HAP-1 (cell line): ENCODE measurements at regions not wholly inside any gene's neighbourhood (a gene's known extent, or its start where the extent isn't known, plus 50 kb on each side); places are given as distances from the start of the nearest gene placed in this dataset.
A peak's percentile ranks its signal among the peaks of the same experiment; 100 is the strongest.

Experiments
- DNase-seq, 2 experiments: peaks; one replicate each; pipeline ENCODE4 v3.0.0-alpha.2; 2016 to 2020; ENCODE audit warnings: low spot score in 2 of 2
- H3K27me3 ChIP-seq: fragments of 250-450 bp; sonication (Bioruptor Pico); 2 replicates; pipeline ENCODE4 v1.5.1; 2020; ENCODE audit warnings: low read depth, mild to moderate bottlenecking, moderate library complexity
- H3K36me3 ChIP-seq: fragments of 250-450 bp; sonication (Bioruptor Pico); replicated peaks from 2 replicates; pipeline ENCODE4 v1.5.1; 2020; ENCODE audit warnings: mild to moderate bottlenecking
- H3K4me1 ChIP-seq: fragments of 250-450 bp; sonication (Bioruptor Pico); 2 replicates; pipeline ENCODE4 v1.5.1; 2020; ENCODE audit warnings: mild to moderate bottlenecking
- H3K4me3 ChIP-seq: fragments of 250-450 bp; sonication (Bioruptor Pico); 2 replicates; pipeline ENCODE4 v1.5.1; 2020; ENCODE audit warnings: mild to moderate bottlenecking, moderate library complexity
- H3K9me3 ChIP-seq: fragments of 250-450 bp; sonication (Bioruptor Pico); 2 replicates; pipeline ENCODE4 v1.5.1; 2020; ENCODE audit warnings: mild to moderate bottlenecking, moderate library complexity
- in situ Hi-C: fragments of 300-500 bp; cut with MboI; formaldehyde crosslinking; loops from 3 replicates; pipeline ENCODE4 v1.14.3; 2020; ENCODE audit warnings: low sequenced_read_pairs, inconsistent platforms, mixed read lengths

- no peaks in the 10 kb centered on the region for H3K36me3 ChIP-seq
- no peak for DNase-seq
- H3K27me3 ChIP-seq, result no peaks in the 10 kb centered on the region
- H3K9me3 ChIP-seq, result no peaks in the 10 kb centered on the region
- no peaks in the 10 kb centered on the region for H3K4me1 ChIP-seq
- no peak overlapping the region for H3K4me3 ChIP-seq
- in situ Hi-C loops, result no loop called here
Measured at GRCh38 chr1:57512386-57512785, 88.5 kb upstream of the DAB1 start.

GRCh38 chr1:57506941-57507340, 83.1 kb upstream of the DAB1 start:
- in situ Hi-C loops, result no loop called here
- DNase-seq, result no peak
- Histone ChIP-seq H3K4me3 (no peak overlapping the region), H3K27me3 (no peaks in the 10 kb centered on the region), H3K9me3 (no peaks in the 10 kb centered on the region), H3K36me3 (no peaks in the 10 kb centered on the region), H3K4me1 (no peaks in the 10 kb centered on the region)

GRCh38 chr1:57503337-57503736, 79.5 kb upstream of the DAB1 start:
- no peak for DNase-seq
- Histone ChIP-seq H3K9me3 (no peaks in the 10 kb centered on the region), H3K4me3 (no peak overlapping the region), H3K4me1 (no peaks in the 10 kb centered on the region), H3K36me3 (no peaks in the 10 kb centered on the region), H3K27me3 (no peaks in the 10 kb centered on the region)
- in situ Hi-C loops, result no loop called here

GRCh38 chr1:57500136-57500830, 76.4 kb upstream of the DAB1 start:
- Histone ChIP-seq H3K4me1 (no peaks in the 10 kb centered on the region), H3K27me3 (no peaks in the 10 kb centered on the region), H3K4me3 (no peak overlapping the region), H3K9me3 (no peaks in the 10 kb centered on the region), H3K36me3 (no peaks in the 10 kb centered on the region)
- in situ Hi-C loops, result no loop called here
- DNase-seq, result no peak

- in situ Hi-C loops, result no loop called here
- Histone ChIP-seq H3K36me3 (no peaks in the 10 kb centered on the region), H3K4me1 (no peaks in the 10 kb centered on the region; the same call in 1 of the 2 replicates), H3K9me3 (no peaks in the 10 kb centered on the region), H3K4me3 (no peak overlapping the region), H3K27me3 (no peaks in the 10 kb centered on the region)
- DNase-seq, result no peak
Measured at GRCh38 chr1:57494530-57495079, 70.7 kb upstream of the DAB1 start.

GRCh38 chr1:57492586-57493226, 68.8 kb upstream of the DAB1 start:
- DNase-seq, result no peak
- H3K4me3 ChIP-seq, result no peak overlapping the region
- in situ Hi-C loops, result no loop called here

GRCh38 chr1:57489358-57490036, 65.6 kb upstream of the DAB1 start:
- in situ Hi-C loops, result no loop called here
- peak; percentile 15 to 49 for DNase-seq
- H3K4me3 ChIP-seq, result no peak overlapping the region
- H3K9me3 ChIP-seq, result no peaks in the 10 kb centered on the region
- H3K27me3 ChIP-seq, result no peaks in the 10 kb centered on the region
- H3K4me1 ChIP-seq, result no peaks in the 10 kb centered on the region; the same call in 1 of the 2 replicates
- no peaks in the 10 kb centered on the region for H3K36me3 ChIP-seq

More at GRCh38 chr1:57492586-57493226, 68.8 kb upstream of the DAB1 start:
- H3K27me3 ChIP-seq, result no peaks in the 10 kb centered on the region
- H3K9me3 ChIP-seq, result no peaks in the 10 kb centered on the region
- H3K4me1 ChIP-seq, result no peaks in the 10 kb centered on the region; the same call in 1 of the 2 replicates
- no peaks in the 10 kb centered on the region for H3K36me3 ChIP-seq

- no peaks in the 10 kb centered on the region for H3K36me3 ChIP-seq
- no peaks in the 10 kb centered on the region for H3K9me3 ChIP-seq
- H3K4me3 ChIP-seq, result no peak overlapping the region
- DNase-seq, result no peak
- H3K27me3 ChIP-seq, result no peaks in the 10 kb centered on the region
- in situ Hi-C loops, result no loop called here
- H3K4me1 ChIP-seq, result no peaks in the 10 kb centered on the region; the same call in 1 of the 2 replicates
Measured at GRCh38 chr1:57485643-57486042, 61.8 kb upstream of the DAB1 start.

GRCh38 chr1:57483954-57484353, 60.1 kb upstream of the DAB1 start:
- no peaks in the 10 kb centered on the region for H3K36me3 ChIP-seq
- no peak overlapping the region for H3K4me3 ChIP-seq
- in situ Hi-C loops, result no loop called here
- DNase-seq, result no peak
- H3K27me3 ChIP-seq, result no peaks in the 10 kb centered on the region
- H3K4me1 ChIP-seq, result no peaks in the 10 kb centered on the region
- no peaks in the 10 kb centered on the region for H3K9me3 ChIP-seq

GRCh38 chr1:57479471-57479870, 55.6 kb upstream of the DAB1 start:
- in situ Hi-C loops, result no loop called here
- no peak for DNase-seq
- H3K4me3 ChIP-seq, result no peak overlapping the region
- peaks cover 2% of the 10 kb centered on the region; the same call in 1 of the 2 replicates for H3K27me3 ChIP-seq
- H3K4me1 ChIP-seq, result no peaks in the 10 kb centered on the region
- no peaks in the 10 kb centered on the region for H3K36me3 ChIP-seq
- no peaks in the 10 kb centered on the region for H3K9me3 ChIP-seq

GRCh38 chr1:57475366-57475765, 51.5 kb upstream of the DAB1 start:
- in situ Hi-C loops, result no loop called here
- Histone ChIP-seq H3K4me3 (no peak overlapping the region), H3K9me3 (no peaks in the 10 kb centered on the region), H3K4me1 (no peaks in the 10 kb centered on the region), H3K36me3 (no peaks in the 10 kb centered on the region), H3K27me3 (peaks cover 4% of the 10 kb centered on the region; the same call in 1 of the 2 replicates)
- no peak for DNase-seq

GRCh38 chr1:57474137-57474750, 50.4 kb upstream of the DAB1 start:
- Histone ChIP-seq H3K4me3 (no peak overlapping the region), H3K4me1 (no peaks in the 10 kb centered on the region), H3K9me3 (no peaks in the 10 kb centered on the region), H3K36me3 (no peaks in the 10 kb centered on the region), H3K27me3 (peaks cover 4% of the 10 kb centered on the region; the same call in 1 of the 2 replicates)
- in situ Hi-C loops, result no loop called here
- no peak for DNase-seq
